OCI-LY1 (cell line): ENCODE measurements at regions not wholly inside any gene's neighbourhood (a gene's known extent, or its start where the extent isn't known, plus 50 kb on each side); places are given as distances from the start of the nearest gene placed in this dataset.

Experiments
- H2AFZ ChIP-seq: fragments of 200-600 bp; sonication (generic), shearing (Covaris generic); 2 replicates; pipeline ENCODE4 v1.6.0; 2014; ENCODE audit warnings: antibody characterized with exemption, mild to moderate bottlenecking, low read length
- H3F3A ChIP-seq: fragments of 200-600 bp; sonication (generic), shearing (Covaris generic); 2 replicates; pipeline ENCODE4 v1.6.0; 2014; ENCODE audit warnings: mild to moderate bottlenecking, antibody characterized with exemption, low read length, moderate library complexity; ENCODE audit not compliant: insufficient read depth
- H3K27ac ChIP-seq: fragments of 200-600 bp; sonication (generic); 2 replicates; pipeline ENCODE4 v1.5.1; 2014; ENCODE audit warnings: low read length, mixed run types, mild to moderate bottlenecking, low read depth; ENCODE audit not compliant: poor library complexity, severe bottlenecking
- H3K27me3 ChIP-seq: fragments of 200-600 bp; sonication (generic); 2 replicates; pipeline ENCODE4 v1.6.0; 2014; ENCODE audit warnings: antibody characterized with exemption, mild to moderate bottlenecking, low read length, moderate library complexity; ENCODE audit not compliant: insufficient read depth
- H3K36me3 ChIP-seq: fragments of 200-600 bp; sonication (generic); 2 replicates; pipeline ENCODE4 v1.6.1; 2014; ENCODE audit warnings: mild to moderate bottlenecking, antibody characterized with exemption, low read length, moderate library complexity, mixed read lengths; ENCODE audit not compliant: insufficient read depth
- H3K4me1 ChIP-seq: fragments of 200-600 bp; sonication (generic); 2 replicates; pipeline ENCODE4 v1.5.1; 2014; ENCODE audit warnings: mild to moderate bottlenecking, low read length, moderate library complexity; ENCODE audit not compliant: insufficient read depth, severe bottlenecking
- H3K4me2 ChIP-seq: fragments of 200-600 bp; sonication (generic), shearing (Covaris generic); 2 replicates; pipeline ENCODE4 v1.6.1; 2014; ENCODE audit warnings: low read length
- H3K4me3 ChIP-seq: fragments of 200-600 bp; sonication (generic); 2 replicates; pipeline ENCODE4 v1.5.1; 2014; ENCODE audit warnings: low read length, low read depth, mild to moderate bottlenecking, mixed read lengths; ENCODE audit not compliant: poor library complexity, severe bottlenecking
- H3K79me2 ChIP-seq: fragments of 200-600 bp; shearing (Covaris generic); 2 replicates; pipeline ENCODE4 v1.6.1; 2016; ENCODE audit warnings: mixed run types, low read length, mixed read lengths; ENCODE audit not compliant: insufficient read depth
- H3K9ac ChIP-seq: fragments of 200-600 bp; sonication (generic), shearing (Covaris generic); 2 replicates; pipeline ENCODE4 v1.6.1; 2014; ENCODE audit warnings: mild to moderate bottlenecking, low read length, mixed read lengths
- H3K9me2 ChIP-seq: fragments of 200-600 bp; sonication (generic), shearing (Covaris generic); 2 replicates; pipeline ENCODE4 v1.6.1; 2014; ENCODE audit warnings: low read depth, mild to moderate bottlenecking, low read length, mixed read lengths
- H3K9me3 ChIP-seq: fragments of 200-600 bp; shearing (Covaris generic); 2 replicates; pipeline ENCODE4 v1.6.1; 2014; ENCODE audit warnings: low read length, mixed read lengths
- H4K20me1 ChIP-seq: fragments of 200-600 bp; sonication (generic), shearing (Covaris generic); 2 replicates; pipeline ENCODE4 v1.6.0; 2016; ENCODE audit warnings: mild to moderate bottlenecking, low read length; ENCODE audit not compliant: insufficient read depth
- CTCF ChIP-seq: fragments of 200-600 bp; sonication (generic), shearing (Covaris generic); IDR thresholded peaks from 2 replicates; pipeline ENCODE4 v1.5.1; 2017; ENCODE audit warnings: mild to moderate bottlenecking, antibody characterized with exemption, low read length, moderate library complexity, mixed read lengths
- EZH2 ChIP-seq: fragments of 200-600 bp; sonication (generic), shearing (Covaris generic); IDR thresholded peaks from 2 replicates; pipeline ENCODE4 v1.8.0; 2017; ENCODE audit warnings: borderline replicate concordance, mixed run types, mild to moderate bottlenecking, antibody characterized with exemption, low read length, moderate library complexity, mixed read lengths

- no peaks in the 10 kb centered on the region for H3K4me1 ChIP-seq
- H4K20me1 ChIP-seq: no peaks in the 10 kb centered on the region
- H3K27me3 ChIP-seq: no peaks in the 10 kb centered on the region
- H3K9ac ChIP-seq: no peak overlapping the region
- H3K9me3 ChIP-seq: no peaks in the 10 kb centered on the region
- H3K4me3 ChIP-seq: no peak overlapping the region
- no peaks in the 10 kb centered on the region for H3K9me2 ChIP-seq
- no peaks in the 10 kb centered on the region for H3K36me3 ChIP-seq
- H3K4me2 ChIP-seq: no peak overlapping the region
- no peak overlapping the region for H2AFZ ChIP-seq
- TF ChIP-seq CTCF: no peak
- no peak for TF ChIP-seq EZH2
- no peaks in the 10 kb centered on the region for H3F3A ChIP-seq
- H3K27ac ChIP-seq: no peak overlapping the region
- no peaks in the 10 kb centered on the region for H3K79me2 ChIP-seq
These were observed 381.2 kb downstream of the GBE1 start for GRCh38 chr3:81380234-81380633.

- Histone ChIP-seq H3K27me3 (no peaks in the 10 kb centered on the region), H3K27ac (no peak overlapping the region), H3K4me2 (no peak overlapping the region), H3K9me3 (no peaks in the 10 kb centered on the region), H3K4me3 (no peak overlapping the region), H3K4me1 (no peaks in the 10 kb centered on the region), H4K20me1 (no peaks in the 10 kb centered on the region), H3K79me2 (no peaks in the 10 kb centered on the region), H2AFZ (no peak overlapping the region), H3F3A (no peaks in the 10 kb centered on the region), H3K36me3 (no peaks in the 10 kb centered on the region), H3K9me2 (no peaks in the 10 kb centered on the region), H3K9ac (no peak overlapping the region)
- TF ChIP-seq EZH2 (no peak), CTCF (no peak)
These were observed 382.7 kb downstream of the GBE1 start for GRCh38 chr3:81378552-81379293.

- H4K20me1 ChIP-seq: no peaks in the 10 kb centered on the region
- no peak overlapping the region for H3K27ac ChIP-seq
- no peak overlapping the region for H3K4me2 ChIP-seq
- H3F3A ChIP-seq: no peaks in the 10 kb centered on the region
- no peaks in the 10 kb centered on the region for H3K9me2 ChIP-seq
- H3K4me3 ChIP-seq: no peak overlapping the region
- H3K9ac ChIP-seq: no peak overlapping the region
- no peaks in the 10 kb centered on the region for H3K36me3 ChIP-seq
- no peak overlapping the region for H2AFZ ChIP-seq
- H3K79me2 ChIP-seq: no peaks in the 10 kb centered on the region
- no peaks in the 10 kb centered on the region for H3K27me3 ChIP-seq
- no peak for TF ChIP-seq EZH2
- no peak for TF ChIP-seq CTCF
- no peaks in the 10 kb centered on the region for H3K4me1 ChIP-seq
- H3K9me3 ChIP-seq: no peaks in the 10 kb centered on the region
These were observed 385.5 kb downstream of the GBE1 start for GRCh38 chr3:81375921-81376320.
